SW 1271 (cell line): ENCODE measurements at regions not wholly inside any gene's neighbourhood (a gene's known extent, or its start where the extent isn't known, plus 50 kb on each side); places are given as distances from the start of the nearest gene placed in this dataset.
"Not testable (repeated sequence)": the region's sequence is repeated elsewhere in the genome, so short reads cannot be mapped to it uniquely, and the experiment has no call there.

Experiments used
- DNase-seq, 2 experiments: peaks; one replicate each; lab custom pipeline; 2025; lab: John Stamatoyannopoulos, UW

- no peak for DNase-seq
Observed at GRCh38 chr10:3877211-3878000, 92.4 kb upstream of the KLF6 start.

DNA sequence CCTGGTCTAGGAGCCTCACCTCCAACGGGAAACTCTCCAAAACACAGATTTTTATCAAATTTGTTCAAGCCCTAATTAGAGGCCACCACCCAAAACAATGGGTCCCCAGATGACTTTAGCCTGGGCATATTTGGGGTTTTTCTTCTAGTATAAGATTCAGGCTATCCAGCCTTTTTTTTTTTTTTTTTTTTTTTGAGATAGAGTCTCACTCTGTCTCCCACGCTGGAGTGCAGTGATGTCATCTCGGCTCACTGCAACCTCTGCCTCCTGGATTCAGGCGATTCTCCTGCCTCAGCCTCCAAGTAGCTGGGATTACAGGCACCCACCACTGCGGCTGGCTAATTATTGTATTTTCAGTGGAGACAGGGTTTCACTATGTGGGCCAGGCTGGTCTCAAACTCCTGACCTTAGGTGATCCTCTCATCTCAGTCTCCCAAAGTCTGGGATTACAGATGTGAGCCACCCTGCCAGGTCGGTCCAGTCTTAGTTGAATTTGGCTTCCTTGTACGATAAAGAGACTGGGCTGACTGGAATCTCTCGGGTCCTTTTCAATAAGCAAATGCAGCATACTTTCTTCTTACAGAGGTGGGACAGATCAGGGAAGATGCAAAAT lies 91.4 kb upstream of the KLF6 start:
- no peak for DNase-seq

DNA sequence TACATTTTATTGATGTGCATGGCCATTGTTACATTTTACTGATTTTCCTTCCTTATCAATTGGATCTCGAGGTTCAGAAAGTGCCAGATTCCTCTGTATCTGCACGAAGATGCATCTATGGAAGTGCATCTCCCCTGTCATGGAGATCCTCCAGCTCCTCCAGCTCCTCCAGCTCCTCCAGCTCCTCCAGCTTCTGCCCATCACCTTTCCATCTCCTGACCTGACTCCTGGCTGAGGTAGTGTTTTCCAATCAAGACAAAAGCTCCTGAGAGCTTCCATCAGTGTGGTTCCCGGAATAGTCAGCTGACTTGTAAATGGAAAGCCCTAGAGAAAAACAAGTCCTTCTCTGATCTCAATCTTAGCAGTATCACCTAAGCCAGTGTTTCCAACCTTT lies 90.8 kb upstream of the KLF6 start:
- DNase-seq, result no peak

- DNase-seq, result no peak
Observed at GRCh38 chr10:3874990-3875841, 90.2 kb upstream of the KLF6 start.

DNA sequence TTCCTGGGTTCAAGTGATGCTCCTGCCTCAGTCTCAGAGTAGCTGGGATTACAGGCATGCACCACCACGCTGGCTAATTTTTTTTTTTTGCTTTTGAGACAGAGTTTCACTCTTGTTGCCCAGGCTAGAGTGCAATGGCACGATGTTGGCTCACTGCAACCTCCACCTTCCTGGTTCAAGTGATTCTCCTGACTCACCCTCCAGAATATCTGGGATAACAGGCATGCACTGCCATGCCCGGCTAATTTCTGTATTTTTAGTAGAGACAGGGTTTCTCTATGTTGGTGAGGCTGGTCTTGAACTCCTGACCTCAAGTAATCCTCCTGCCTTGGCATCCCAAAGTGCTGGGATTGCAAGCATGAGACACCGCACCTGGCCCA lies 89.6 kb upstream of the KLF6 start:
- not testable (repeated sequence) for DNase-seq

GRCh38 chr10:3873728-3874461 lies 88.9 kb upstream of the KLF6 start:
- peak in 1 of 2 experiments; percentile 45 for DNase-seq

DNA sequence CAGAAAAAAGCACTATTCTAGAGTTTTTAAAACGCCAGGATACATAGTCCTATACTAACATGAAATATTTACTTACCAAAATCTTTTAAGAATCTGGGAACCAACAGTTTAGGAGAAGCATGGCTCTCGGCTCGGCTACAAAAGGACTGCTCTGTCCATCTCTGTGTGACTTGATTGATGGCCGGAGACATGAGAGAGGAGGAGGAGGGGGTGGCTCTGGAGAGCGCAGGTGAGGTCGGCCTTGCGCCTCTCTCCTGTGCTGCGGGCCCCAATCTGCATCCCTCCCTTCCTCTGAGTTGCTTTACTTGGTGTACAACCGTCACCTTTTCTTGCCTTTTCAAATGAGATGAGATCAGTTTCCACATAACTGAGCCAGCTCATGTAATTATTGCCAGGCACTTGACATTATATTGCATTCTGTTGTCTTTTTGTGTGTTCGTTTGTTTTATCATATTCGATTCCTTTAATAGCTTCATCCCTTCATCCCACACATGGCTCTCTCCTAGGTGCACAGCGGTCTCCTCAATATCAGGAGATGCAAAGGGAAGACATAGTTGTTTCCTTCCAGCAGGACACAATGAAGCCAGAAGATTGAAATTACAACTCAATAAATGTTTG lies 87.8 kb upstream of the KLF6 start:
- no peak for DNase-seq

GRCh38 chr10:3871424-3871996 lies 86.5 kb upstream of the KLF6 start:
- DNase-seq, result no peak

DNA sequence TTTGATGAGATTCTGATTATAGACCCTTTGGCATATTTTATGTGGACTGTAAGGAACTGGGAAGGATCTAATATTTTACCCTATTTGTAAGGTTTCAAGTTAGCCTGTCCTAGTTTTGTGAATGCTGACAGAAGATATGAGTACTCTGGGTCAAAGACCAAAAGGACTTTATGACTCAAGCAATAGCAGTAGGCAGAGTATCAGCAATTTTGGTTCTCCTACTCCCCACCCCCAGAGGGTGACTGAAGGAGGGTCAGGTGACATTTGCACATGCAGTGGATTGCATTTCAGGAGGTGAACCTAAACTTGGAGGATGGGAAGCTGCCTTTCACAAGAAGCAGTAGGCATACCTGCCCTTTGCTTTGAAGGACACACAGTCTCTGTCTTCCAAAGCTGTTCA lies 84.0 kb upstream of the KLF6 start:
- no peak for DNase-seq

DNA sequence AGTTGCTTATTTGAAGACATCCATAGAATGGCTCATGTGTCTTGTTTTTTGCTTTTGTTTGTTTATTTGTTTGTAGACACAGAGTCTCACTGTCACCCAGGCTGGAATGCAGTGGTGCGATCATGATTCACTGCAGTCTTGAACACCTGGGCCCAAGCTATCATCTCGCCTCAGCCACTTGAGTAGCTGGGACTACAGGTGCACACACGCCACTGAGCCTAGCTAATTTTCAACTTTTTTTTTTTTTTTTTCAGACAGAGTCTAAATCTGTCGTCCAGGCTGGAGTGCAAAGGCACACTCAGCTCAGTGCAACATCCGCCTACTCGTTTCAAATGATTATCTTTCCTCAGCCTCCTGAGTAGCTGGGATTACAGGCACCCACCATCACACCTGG lies 83.3 kb upstream of the KLF6 start:
- DNase-seq, result no peak

- DNase-seq, result no peak
Observed at GRCh38 chr10:3867454-3868270, 82.7 kb upstream of the KLF6 start.

- no peak for DNase-seq
Observed at GRCh38 chr10:3866332-3866731, 81.3 kb upstream of the KLF6 start.

- DNase-seq, result no peak
Observed at GRCh38 chr10:3865565-3865964, 80.6 kb upstream of the KLF6 start.

- no peak for DNase-seq
Observed at GRCh38 chr10:3861795-3862194, 76.8 kb upstream of the KLF6 start.

DNA sequence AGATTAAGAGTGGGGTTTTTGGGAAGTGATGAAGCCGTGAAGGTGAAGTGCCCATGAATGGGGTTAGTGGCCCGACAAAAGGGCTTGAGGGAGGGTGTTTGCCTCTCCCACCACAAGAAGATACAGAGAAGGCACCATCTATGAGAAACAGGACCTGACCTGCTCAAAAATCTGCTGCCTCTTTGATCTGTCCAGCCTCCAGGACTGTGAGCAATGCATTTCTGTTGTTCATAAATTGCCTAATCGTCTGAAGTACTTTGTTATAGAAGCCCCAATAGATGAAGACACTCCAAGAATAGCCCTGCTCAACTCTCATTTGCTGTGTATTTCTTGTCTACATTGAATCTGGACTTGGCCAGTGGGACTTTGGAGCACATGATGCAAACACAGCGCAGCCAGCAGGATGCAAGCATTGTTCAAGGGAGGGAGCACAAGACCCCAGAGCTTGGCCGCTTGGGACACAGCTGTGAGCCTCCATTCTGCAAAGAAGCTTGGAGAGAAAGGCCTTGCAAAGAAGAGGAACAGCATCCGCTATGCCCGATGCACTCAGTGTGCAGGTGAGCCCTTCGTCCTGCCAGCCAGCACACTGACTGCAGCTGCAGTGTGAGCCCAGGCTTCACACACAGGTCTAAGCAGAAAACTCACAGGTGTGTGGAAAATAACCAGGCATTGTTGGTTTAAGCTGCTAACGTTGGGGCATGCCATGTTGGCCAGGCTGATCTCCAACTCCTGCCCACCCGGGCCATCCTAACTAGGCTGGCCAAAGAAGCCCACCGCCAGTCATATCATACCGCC lies 73.2 kb upstream of the KLF6 start:
- no peak for DNase-seq

GRCh38 chr10:3857318-3857717 lies 72.3 kb upstream of the KLF6 start:
- DNase-seq, result no peak

- DNase-seq, result no peak
Observed at GRCh38 chr10:3856593-3856992, 71.6 kb upstream of the KLF6 start.

DNA sequence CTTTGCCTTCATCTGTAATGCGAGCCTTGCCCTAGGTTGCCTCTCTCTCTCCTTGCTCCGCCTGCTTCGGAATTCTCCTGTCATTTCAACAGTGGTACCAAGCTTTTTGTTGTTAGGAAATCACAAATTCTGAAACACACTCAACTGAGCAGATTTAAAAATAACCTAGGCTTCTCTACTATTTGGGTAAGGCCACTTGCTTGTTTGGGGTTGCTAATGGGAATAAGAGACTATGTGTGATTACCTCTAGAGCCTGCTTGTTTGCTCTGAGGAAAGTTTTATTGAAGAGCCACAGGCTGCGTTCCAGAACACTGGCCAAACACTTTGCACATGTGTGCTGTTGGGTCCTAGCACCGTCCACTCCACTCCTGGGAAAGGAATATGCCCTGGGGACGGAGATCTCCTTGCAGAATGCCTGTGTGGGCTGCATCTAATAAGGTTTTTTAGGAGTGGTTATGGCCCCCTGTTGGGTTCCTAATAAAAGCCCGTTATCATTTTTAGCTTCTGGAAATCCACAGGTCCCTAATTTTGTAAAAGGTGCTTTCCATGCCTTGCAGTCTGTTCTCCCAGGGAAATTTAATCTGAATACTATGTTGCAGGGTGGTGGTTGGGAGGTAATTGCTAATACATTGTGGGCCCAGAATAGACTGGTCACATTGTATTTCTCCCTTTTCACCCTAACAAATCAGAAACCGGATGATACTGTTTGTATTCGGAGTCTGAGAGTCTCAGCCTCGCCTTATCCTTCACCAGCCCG lies 68.7 kb upstream of the KLF6 start:
- no peak for DNase-seq

- DNase-seq, result no peak
Observed at GRCh38 chr10:3853016-3853415, 68.0 kb upstream of the KLF6 start.
